Nephron (organoid): ENCODE measurements at regions not wholly inside any gene's neighbourhood (a gene's known extent, or its start where the extent isn't known, plus 50 kb on each side); places are given as distances from the start of the nearest gene placed in this dataset.

Source experiments
- H3K27ac Mint-ChIP-seq, 3 experiments: 2 replicates each; pipeline ENCODE4 v1.8.0; 2020; ENCODE audit warnings: mixed read lengths in 3 of 3, mild to moderate bottlenecking in 2 of 3, moderate library complexity in 1 of 3
- H3K27me3 Mint-ChIP-seq: 2 replicates; pipeline ENCODE4 v1.8.0; 2021; ENCODE audit warnings: low read depth, mild to moderate bottlenecking, moderate library complexity, mixed read lengths
- H3K36me3 Mint-ChIP-seq: 2 replicates; pipeline ENCODE4 v1.8.0; 2020; ENCODE audit warnings: low read depth, mixed read lengths
- H3K4me1 Mint-ChIP-seq: 2 replicates; pipeline ENCODE4 v1.8.0; 2020; ENCODE audit warnings: mixed read lengths
- H3K4me3 Mint-ChIP-seq, 3 experiments: 2 replicates each; pipeline ENCODE4 v1.8.0; 2020; ENCODE audit warnings: mild to moderate bottlenecking in 3 of 3, mixed read lengths in 3 of 3, moderate library complexity in 2 of 3
- H3K9me3 Mint-ChIP-seq: 2 replicates; pipeline ENCODE4 v1.8.0; 2020; ENCODE audit warnings: mixed read lengths
- CTCF ChIP-seq, 3 experiments: fragments of 200-600 bp; sonication (generic); IDR thresholded peaks; one replicate each; pipeline ENCODE4 v1.5.0; 2021; ENCODE audit warnings: antibody characterized with exemption in 3 of 3; ENCODE audit not compliant: unreplicated experiment in 3 of 3

- H3K4me3 Mint-ChIP-seq, result no peak overlapping the region
- TF ChIP-seq CTCF (IDR thresholded peaks at IDR 0.05; ENCODE audit: unreplicated experiment in 3 of 3), result no peak
- H3K9me3 Mint-ChIP-seq, result no peaks in the 10 kb centered on the region
- H3K27me3 Mint-ChIP-seq, result no peaks in the 10 kb centered on the region
- H3K4me1 Mint-ChIP-seq, result no peaks in the 10 kb centered on the region
- no peaks in the 10 kb centered on the region for H3K36me3 Mint-ChIP-seq
- H3K27ac Mint-ChIP-seq, result no peak overlapping the region
Measured at GRCh38 chr14:39851202-39851601, 419.0 kb upstream of the FBXO33 start.

DNA sequence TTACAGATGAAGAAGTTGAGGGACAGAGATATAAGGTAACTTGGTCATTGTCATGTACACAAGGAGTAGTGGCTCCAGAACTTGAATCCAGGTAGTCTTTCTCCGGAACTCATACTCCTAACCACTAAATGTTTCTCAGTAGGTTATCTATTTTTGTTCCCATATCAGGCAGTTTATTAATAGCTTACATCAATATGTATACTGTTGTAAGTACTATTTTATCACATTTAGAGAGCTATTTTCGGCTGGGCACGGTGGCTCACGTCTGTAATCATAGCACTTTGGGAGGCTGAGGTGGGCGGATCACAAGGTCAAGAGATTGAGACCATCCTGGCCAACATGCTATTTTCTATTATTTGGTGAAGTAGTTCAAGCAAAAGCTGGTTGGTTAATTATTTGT lies 415.6 kb upstream of the FBXO33 start:
- no peaks in the 10 kb centered on the region for H3K9me3 Mint-ChIP-seq
- no peak overlapping the region for H3K27ac Mint-ChIP-seq
- no peak overlapping the region for H3K4me3 Mint-ChIP-seq
- TF ChIP-seq CTCF (IDR thresholded peaks at IDR 0.05; ENCODE audit: unreplicated experiment in 3 of 3), result no peak
- no peaks in the 10 kb centered on the region for H3K36me3 Mint-ChIP-seq
- no peaks in the 10 kb centered on the region for H3K27me3 Mint-ChIP-seq
- no peaks in the 10 kb centered on the region for H3K4me1 Mint-ChIP-seq

DNA sequence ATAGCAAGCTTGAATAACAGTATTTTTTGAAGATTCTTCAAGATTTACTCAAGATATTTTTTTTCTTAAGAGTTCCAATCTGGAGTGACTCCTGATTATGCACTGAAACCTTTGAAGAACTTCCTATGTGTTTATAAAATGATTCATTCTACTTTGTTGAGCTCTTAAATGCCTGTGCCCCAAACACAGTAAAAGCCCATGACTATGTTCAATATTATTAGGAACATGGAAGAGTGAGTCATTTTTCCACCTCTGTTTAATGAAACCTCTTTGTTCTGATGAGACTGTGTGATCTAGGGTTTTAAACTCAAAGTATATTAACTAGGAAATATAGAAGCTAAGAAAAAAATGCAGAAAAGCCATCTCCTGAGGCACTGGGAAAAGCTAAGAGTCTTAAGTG lies 415.0 kb upstream of the FBXO33 start:
- Mint-ChIP-seq H3K4me1 (no peaks in the 10 kb centered on the region), H3K9me3 (no peaks in the 10 kb centered on the region), H3K4me3 (no peak overlapping the region), H3K27me3 (no peaks in the 10 kb centered on the region), H3K36me3 (no peaks in the 10 kb centered on the region), H3K27ac (no peak overlapping the region)
- TF ChIP-seq CTCF (IDR thresholded peaks at IDR 0.05; ENCODE audit: unreplicated experiment in 3 of 3), result no peak

DNA sequence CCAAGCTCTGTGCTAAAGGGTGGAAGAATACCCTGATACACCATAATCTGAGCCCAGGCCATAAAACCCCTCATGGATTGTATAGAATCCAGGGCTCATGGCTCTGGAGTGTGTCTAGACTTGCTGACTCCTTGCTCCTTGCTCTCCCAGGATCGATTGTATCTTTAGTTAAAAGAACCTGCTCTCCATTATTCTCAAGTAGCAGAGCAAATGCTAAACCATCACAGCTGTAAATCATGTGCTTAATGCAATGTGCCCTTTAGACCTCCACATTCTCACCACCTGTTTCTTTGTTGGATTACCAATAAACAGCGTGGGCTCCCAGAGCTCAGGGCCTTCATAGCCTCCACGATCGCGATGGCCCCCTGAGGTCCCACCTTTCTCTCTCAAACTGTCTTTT lies 411.6 kb upstream of the FBXO33 start:
- Mint-ChIP-seq H3K4me3 (no peak overlapping the region), H3K27me3 (no peaks in the 10 kb centered on the region), H3K27ac (peak overlapping the region in 1 of 3 experiments; percentile 12), H3K9me3 (no peaks in the 10 kb centered on the region), H3K4me1 (no peaks in the 10 kb centered on the region), H3K36me3 (no peaks in the 10 kb centered on the region)
- TF ChIP-seq CTCF (IDR thresholded peaks at IDR 0.05; ENCODE audit: unreplicated experiment in 3 of 3), result no peak

- no peak overlapping the region for H3K27ac Mint-ChIP-seq
- no peak for TF ChIP-seq CTCF (IDR thresholded peaks at IDR 0.05; ENCODE audit: unreplicated experiment in 3 of 3)
- no peaks in the 10 kb centered on the region for H3K36me3 Mint-ChIP-seq
- no peaks in the 10 kb centered on the region for H3K27me3 Mint-ChIP-seq
- no peaks in the 10 kb centered on the region for H3K4me1 Mint-ChIP-seq
- no peaks in the 10 kb centered on the region for H3K9me3 Mint-ChIP-seq
- no peak overlapping the region for H3K4me3 Mint-ChIP-seq
Measured at GRCh38 chr14:39841088-39841487, 408.9 kb upstream of the FBXO33 start.

DNA sequence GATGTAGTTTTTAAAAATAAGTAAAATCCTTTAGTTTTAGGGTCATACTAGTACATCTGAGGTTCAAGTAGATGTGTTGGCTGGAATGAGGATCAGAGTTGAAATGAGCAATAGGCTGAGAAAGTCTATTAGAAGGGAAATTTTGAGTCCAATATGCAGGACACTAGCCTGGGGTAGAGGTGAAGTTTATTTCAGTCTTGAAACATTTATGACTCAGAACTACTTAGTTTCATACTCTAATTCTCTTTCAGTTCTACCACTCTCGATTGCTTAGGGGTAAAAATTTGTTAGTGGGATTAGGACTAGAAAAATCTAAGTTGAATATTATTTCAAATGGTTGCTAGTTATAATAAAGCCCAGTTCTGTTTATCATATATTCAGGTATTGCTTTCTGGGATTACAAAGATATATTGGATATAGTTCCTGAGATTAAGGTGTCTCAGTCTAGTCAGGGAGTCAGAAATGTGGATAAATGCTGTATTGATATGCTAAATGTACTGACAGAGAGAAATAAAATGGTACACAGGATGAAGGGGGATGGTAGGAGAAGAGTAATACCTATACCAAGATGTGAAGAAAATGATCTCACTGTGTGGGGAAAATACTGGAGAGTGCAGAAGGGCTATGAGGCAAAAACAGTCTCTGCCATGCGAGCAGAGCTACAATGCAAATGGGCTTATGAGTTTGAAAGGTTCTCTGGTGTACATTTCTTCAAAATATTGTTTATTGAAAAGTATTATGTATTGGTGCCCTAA lies 395.8 kb upstream of the FBXO33 start:
- Mint-ChIP-seq H3K27me3 (no peaks in the 10 kb centered on the region), H3K4me3 (no peak overlapping the region), H3K27ac (no peak overlapping the region), H3K9me3 (peaks cover 5% of the 10 kb centered on the region), H3K4me1 (no peaks in the 10 kb centered on the region), H3K36me3 (no peaks in the 10 kb centered on the region)
- no peak for TF ChIP-seq CTCF (IDR thresholded peaks at IDR 0.05; ENCODE audit: unreplicated experiment in 3 of 3)
